ENCODE measurements at regions not wholly inside any gene's neighbourhood (a gene's known extent, or its start where the extent isn't known, plus 50 kb on each side); places are given as distances from the start of the nearest gene placed in this dataset.

- no peaks in the 10 kb centered on the region for H3K9me3 ChIP-seq (ENCODE audit: low read depth)
- no peaks in the 10 kb centered on the region for H3K79me2 ChIP-seq
- no peak overlapping the region for H2AFZ ChIP-seq
- TF ChIP-seq EZH2phosphoT487 (IDR thresholded peaks at IDR 0.05; ENCODE audit: low read depth, severe bottlenecking, unreplicated experiment), result no peak
- TF ChIP-seq CTCF (IDR thresholded peaks at IDR 0.05; ENCODE audit: poor library complexity), result no peak
- no peak for TF ChIP-seq EZH2 (IDR thresholded peaks at IDR 0.05; ENCODE audit: borderline replicate concordance)
- no peaks in the 10 kb centered on the region for H3K4me1 ChIP-seq (ENCODE audit: insufficient read depth)
- H3K27me3 ChIP-seq, result no peaks in the 10 kb centered on the region
- no peak for DNase-seq (ENCODE audit: low spot score)
- no peaks in the 10 kb centered on the region for H4K20me1 ChIP-seq (ENCODE audit: insufficient read depth, poor library complexity, severe bottlenecking)
- no peak overlapping the region for H3K27ac ChIP-seq
- 90% methylated on average over 9 of the region's 9 CpGs for WGBS (ENCODE audit: low lambda C conversion rate, missing lambda C conversion rate)
- no peaks in the 10 kb centered on the region for H3K9me2 ChIP-seq (replicated peaks; ENCODE audit: insufficient read depth)
- H3K4me3 ChIP-seq, result no peak overlapping the region
- H3K36me3 ChIP-seq (replicated peaks; ENCODE audit: insufficient read depth, low read depth), result no peaks in the 10 kb centered on the region
- H3K4me2 ChIP-seq, result no peak overlapping the region
Observed at GRCh38 chr2:10517351-10518043, 69.4 kb upstream of the ODC1 start.

- Histone ChIP-seq H3K4me2 (no peak overlapping the region), H3K4me1 (ENCODE audit: insufficient read depth) (no peaks in the 10 kb centered on the region), H3K4me3 (no peak overlapping the region), H3K79me2 (no peaks in the 10 kb centered on the region), H3K9me2 (replicated peaks; ENCODE audit: insufficient read depth) (no peaks in the 10 kb centered on the region), H3K36me3 (replicated peaks; ENCODE audit: insufficient read depth, low read depth) (no peaks in the 10 kb centered on the region), H4K20me1 (ENCODE audit: insufficient read depth, poor library complexity, severe bottlenecking) (no peaks in the 10 kb centered on the region), H3K27ac (no peak overlapping the region), H3K27me3 (no peaks in the 10 kb centered on the region), H3K9me3 (ENCODE audit: low read depth) (no peaks in the 10 kb centered on the region), H2AFZ (no peak overlapping the region)
- TF ChIP-seq EZH2 (IDR thresholded peaks at IDR 0.05; ENCODE audit: borderline replicate concordance) (no peak), CTCF (IDR thresholded peaks at IDR 0.05; ENCODE audit: poor library complexity) (no peak), EZH2phosphoT487 (IDR thresholded peaks at IDR 0.05; ENCODE audit: low read depth, severe bottlenecking, unreplicated experiment) (no peak)
- 93% methylated on average over 1 of the region's 1 CpG for WGBS (ENCODE audit: low lambda C conversion rate, missing lambda C conversion rate)
- no peak for DNase-seq (ENCODE audit: low spot score)
Observed at GRCh38 chr2:10515887-10516286, 67.8 kb upstream of the ODC1 start.

GRCh38 chr2:10514743-10515142, 66.6 kb upstream of the ODC1 start:
- Histone ChIP-seq H4K20me1 (ENCODE audit: insufficient read depth, poor library complexity, severe bottlenecking) (no peaks in the 10 kb centered on the region), H3K9me2 (replicated peaks; ENCODE audit: insufficient read depth) (no peaks in the 10 kb centered on the region), H3K27me3 (no peaks in the 10 kb centered on the region), H3K4me1 (ENCODE audit: insufficient read depth) (no peaks in the 10 kb centered on the region), H3K79me2 (no peaks in the 10 kb centered on the region), H3K36me3 (replicated peaks; ENCODE audit: insufficient read depth, low read depth) (no peaks in the 10 kb centered on the region), H3K4me2 (no peak overlapping the region), H2AFZ (no peak overlapping the region), H3K27ac (no peak overlapping the region), H3K9me3 (ENCODE audit: low read depth) (no peaks in the 10 kb centered on the region), H3K4me3 (no peak overlapping the region)
- WGBS (ENCODE audit: low lambda C conversion rate, missing lambda C conversion rate), result 93% methylated on average over 10 of the region's 10 CpGs
- DNase-seq (ENCODE audit: low spot score), result no peak
- TF ChIP-seq EZH2phosphoT487 (IDR thresholded peaks at IDR 0.05; ENCODE audit: low read depth, severe bottlenecking, unreplicated experiment) (no peak), CTCF (IDR thresholded peaks at IDR 0.05; ENCODE audit: poor library complexity) (no peak), EZH2 (IDR thresholded peaks at IDR 0.05; ENCODE audit: borderline replicate concordance) (no peak)

Measured in hepatocyte (in vitro differentiated cells).